Retinal pigment epithelial cell (primary cell): ENCODE measurements at regions not wholly inside any gene's neighbourhood (a gene's known extent, or its start where the extent isn't known, plus 50 kb on each side); places are given as distances from the start of the nearest gene placed in this dataset.

Source experiments
- DNase-seq: peaks from one replicate; pipeline ENCODE4 v3.0.0-alpha.2; 2010; ENCODE audit warnings: low read depth
- H3K4me3 ChIP-seq: 2 replicates; pipeline ENCODE4 v1.5.1; 2011; ENCODE audit warnings: mild to moderate bottlenecking, low read length, control low read depth, moderate library complexity
- CTCF ChIP-seq: conservative IDR thresholded peaks from 2 replicates; pipeline ENCODE4 v1.5.1; 2011; ENCODE audit warnings: low read depth, low read length, control low read depth, inconsistent platforms

GRCh38 chr4:20574986-20575385 is 125.3 kb upstream of the PACRGL start:
- no peak overlapping the region for H3K4me3 ChIP-seq
- DNase-seq = no peak
- TF ChIP-seq CTCF = no peak

- TF ChIP-seq CTCF = no peak
- H3K4me3 ChIP-seq = no peak overlapping the region
These were observed 124.8 kb upstream of the PACRGL start for GRCh38 chr4:20575486-20575885.

GRCh38 chr4:20576861-20577260 is 123.4 kb upstream of the PACRGL start:
- no peak overlapping the region for H3K4me3 ChIP-seq
- no peak for DNase-seq
- TF ChIP-seq CTCF = no peak

More at GRCh38 chr4:20575486-20575885, 124.8 kb upstream of the PACRGL start:
- no peak for DNase-seq

GRCh38 chr4:20577702-20578101 is 122.6 kb upstream of the PACRGL start:
- no peak for TF ChIP-seq CTCF
- H3K4me3 ChIP-seq = no peak overlapping the region
- no peak for DNase-seq

GRCh38 chr4:20580907-20581306 is 119.4 kb upstream of the PACRGL start:
- no peak for DNase-seq

GRCh38 chr4:20589436-20589835 is 110.8 kb upstream of the PACRGL start:
- DNase-seq = no peak
- TF ChIP-seq CTCF = no peak
- no peak overlapping the region for H3K4me3 ChIP-seq

More at GRCh38 chr4:20580907-20581306, 119.4 kb upstream of the PACRGL start:
- H3K4me3 ChIP-seq = no peak overlapping the region
- no peak for TF ChIP-seq CTCF

DNA sequence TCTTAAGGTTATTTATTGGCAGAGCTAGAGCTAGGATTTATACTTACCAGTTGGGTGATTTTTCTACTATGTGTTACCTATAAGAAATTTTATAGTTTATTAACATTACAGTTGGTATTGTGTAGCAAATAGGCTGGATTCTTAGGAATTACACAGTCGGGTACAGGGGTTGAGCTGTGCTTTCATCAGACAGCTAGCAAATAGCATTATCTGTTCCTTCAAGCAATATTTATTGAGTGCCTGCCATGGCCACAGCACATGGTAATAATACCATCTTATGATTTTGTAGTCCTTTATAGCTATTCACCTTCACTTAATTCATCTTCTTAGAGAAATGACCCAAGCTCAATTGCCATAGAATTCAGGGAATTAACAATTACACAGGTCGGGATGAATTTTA is 109.4 kb upstream of the PACRGL start:
- no peak for DNase-seq
- H3K4me3 ChIP-seq = no peak overlapping the region
- no peak for TF ChIP-seq CTCF
